GM19395 (cell line): ENCODE measurements at regions not wholly inside any gene's neighbourhood (a gene's known extent, or its start where the extent isn't known, plus 50 kb on each side); places are given as distances from the start of the nearest gene placed in this dataset.
"Not testable (repeated sequence)": the region's sequence is repeated elsewhere in the genome, so short reads cannot be mapped to it uniquely, and the experiment has no call there.

Experiments used
- ATAC-seq: cut with Tn5 transposase; IDR thresholded peaks from one replicate; pipeline ENCODE4 v1.9.1; 2021; ENCODE audit warnings: mild to moderate bottlenecking, moderate library complexity; ENCODE audit not compliant: unreplicated experiment

DNA sequence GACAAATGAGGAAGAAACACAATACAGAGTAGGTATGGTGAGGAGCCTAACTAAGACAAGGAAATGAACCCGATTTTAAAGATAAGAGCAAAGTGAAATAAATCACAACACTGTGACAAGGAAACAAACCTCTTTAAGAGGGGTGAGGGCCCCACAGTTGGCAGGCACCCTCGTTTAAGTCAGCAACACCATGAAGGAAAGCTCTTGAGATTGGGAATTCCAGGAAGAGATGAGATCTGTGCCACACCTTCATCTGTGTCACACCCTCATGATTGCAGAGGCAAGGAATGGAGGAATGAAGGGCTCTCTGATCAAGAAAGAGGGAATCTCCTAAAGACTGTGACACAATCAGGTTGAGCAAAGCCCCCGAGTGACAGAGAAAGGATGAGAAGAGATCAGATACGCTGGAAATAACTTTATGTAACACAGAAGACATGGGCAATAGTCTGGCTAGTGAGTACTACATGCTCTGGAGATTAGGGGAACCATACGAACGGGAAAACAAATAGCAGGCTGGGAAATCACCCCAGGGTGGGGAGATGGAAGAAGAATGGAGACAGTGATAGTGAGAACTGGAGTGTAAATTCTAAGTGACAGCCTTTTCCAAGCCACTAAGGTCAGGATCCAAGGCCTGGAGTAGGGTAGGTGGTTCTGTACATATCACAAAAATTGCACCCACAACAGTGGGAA is 51.7 kb upstream of the TERB2 start:
- ATAC-seq, result not testable (repeated sequence)
